Liver (tissue), 8 donors: ENCODE measurements at regions not wholly inside any gene's neighbourhood (a gene's known extent, or its start where the extent isn't known, plus 50 kb on each side); places are given as distances from the start of the nearest gene placed in this dataset.

Source experiments
- DNase-seq: peaks from one replicate; pipeline ENCODE4 v3.0.0-alpha.2; 2017; ENCODE audit warnings: low spot score
- H3K27ac ChIP-seq, 2 donors: one replicate each; pipeline ENCODE4 v1.7.0; 2013; ENCODE audit warnings: inconsistent platforms in 2 of 2, low read length in 2 of 2, control low read depth in 1 of 2, low read depth in 1 of 2, mild to moderate bottlenecking in 1 of 2
- H3K27me3 ChIP-seq, 4 donors: one replicate each; pipeline versions ENCODE4 v1.6.1 to v1.7.0; 2013; ENCODE audit warnings: low read length in 3 of 4, inconsistent platforms in 1 of 4, mild to moderate bottlenecking in 1 of 4, moderate library complexity in 1 of 4; ENCODE audit not compliant: control insufficient read depth in 4 of 4, insufficient read depth in 4 of 4
- H3K36me3 ChIP-seq, 4 donors: one replicate each; pipeline versions ENCODE4 v1.6.1 to v1.7.0; 2013; ENCODE audit warnings: low read length in 3 of 4, mild to moderate bottlenecking in 3 of 4, low read depth in 1 of 4, moderate library complexity in 1 of 4; ENCODE audit not compliant: control insufficient read depth in 4 of 4, insufficient read depth in 3 of 4
- H3K4me1 ChIP-seq, 4 donors: one replicate each; pipeline versions ENCODE4 v1.6.1 to v1.7.0; 2013; ENCODE audit warnings: low read length in 3 of 4, mild to moderate bottlenecking in 3 of 4, moderate library complexity in 1 of 4; ENCODE audit not compliant: control insufficient read depth in 4 of 4, insufficient read depth in 4 of 4
- H3K4me3 ChIP-seq, 3 donors: one replicate each; pipeline versions ENCODE4 v1.6.1 to v1.7.0; 2013; ENCODE audit warnings: low read length in 3 of 3, control low read depth in 1 of 3, low read depth in 1 of 3, mild to moderate bottlenecking in 1 of 3
- H3K9ac ChIP-seq, 2 donors: one replicate each; pipeline ENCODE4 v1.7.0; 2013; ENCODE audit warnings: low read length in 2 of 2, mild to moderate bottlenecking in 2 of 2, moderate library complexity in 2 of 2, control low read depth in 1 of 2, low read depth in 1 of 2
- H3K9me3 ChIP-seq, 4 donors: one replicate each; pipeline versions ENCODE4 v1.6.1 to v1.7.0; 2013; ENCODE audit warnings: low read length in 3 of 4; ENCODE audit not compliant: control insufficient read depth in 4 of 4
- EGR1 ChIP-seq, 2 donors: IDR thresholded peaks; 2 replicates each; pipeline ENCODE4 v1.6.1; 2016 to 2018; ENCODE audit warnings: antibody characterized with exemption in 2 of 2, low read depth in 2 of 2
- FOXA1 ChIP-seq: IDR thresholded peaks from 2 replicates; pipeline ENCODE4 v1.6.1; 2016; ENCODE audit warnings: antibody characterized with exemption
- GABPA ChIP-seq, 2 donors: IDR thresholded peaks in 1 of 2; conservative IDR thresholded peaks in 1 of 2; 2 replicates each; pipeline ENCODE4 v1.6.1; 2016; ENCODE audit warnings: antibody characterized with exemption in 2 of 2, mild to moderate bottlenecking in 1 of 2, moderate library complexity in 1 of 2
- HNF4A ChIP-seq, 2 donors: conservative IDR thresholded peaks; 2 replicates each; pipeline ENCODE4 v1.6.1; 2016; ENCODE audit warnings: antibody characterized with exemption in 2 of 2, mild to moderate bottlenecking in 2 of 2
- HNF4G ChIP-seq: IDR thresholded peaks from 2 replicates; pipeline ENCODE4 v1.6.1; 2016; ENCODE audit warnings: antibody characterized with exemption
- JUND ChIP-seq, 2 donors: IDR thresholded peaks; 2 replicates each; pipeline ENCODE4 v1.6.1; 2016; ENCODE audit warnings: antibody characterized with exemption in 2 of 2
- RAD21 ChIP-seq, 2 donors: IDR thresholded peaks; 2 replicates each; pipeline ENCODE4 v1.6.1; 2016; ENCODE audit warnings: antibody characterized with exemption in 2 of 2, mild to moderate bottlenecking in 2 of 2
- RXRA ChIP-seq, 2 donors: IDR thresholded peaks; 2 replicates each; pipeline ENCODE4 v1.6.1; 2017 to 2018; ENCODE audit warnings: antibody characterized with exemption in 2 of 2, mild to moderate bottlenecking in 1 of 2
- SP1 ChIP-seq: IDR thresholded peaks from 2 replicates; pipeline ENCODE4 v1.6.1; 2018; ENCODE audit warnings: antibody characterized with exemption, mild to moderate bottlenecking
- TAF1 ChIP-seq: conservative IDR thresholded peaks from 2 replicates; pipeline ENCODE4 v1.6.1; 2016; ENCODE audit warnings: antibody characterized with exemption, mild to moderate bottlenecking
- YY1 ChIP-seq: IDR thresholded peaks from 2 replicates; pipeline ENCODE4 v1.6.1; 2016; ENCODE audit warnings: antibody characterized with exemption, mild to moderate bottlenecking
- WGBS: extraction: QIAGEN DNeasy Blood & Tissue Kit; methylation state at CpG from one replicate; pipeline ENCODE4 v1.1.7; 2013; 5-methylcytosine and 5-hydroxymethylcytosine counted together
- TF ChIP-seq, protein P1 (sequence below): IDR thresholded peaks from 2 replicates; pipeline ENCODE4 v1.6.1; 2016; ENCODE audit warnings: antibody characterized with exemption
- TF ChIP-seq, protein P2 (sequence below): IDR thresholded peaks from 2 replicates; pipeline ENCODE4 v1.6.1; 2016; ENCODE audit warnings: antibody characterized with exemption, mild to moderate bottlenecking
- TF ChIP-seq, protein P3 (sequence below): IDR thresholded peaks from 2 replicates; pipeline ENCODE4 v1.6.1; 2016; ENCODE audit warnings: antibody characterized with exemption
- TF ChIP-seq, protein P4 (sequence below): fragments of 150-350 bp; IDR thresholded peaks from 2 replicates; pipeline ENCODE4 v1.5.1; 2017; ENCODE audit warnings: improper control_type of control experiment, low read depth, low read length; ENCODE audit not compliant: missing input control
- donor health status: healthy.
- donor health status: healthy.
- donor health status: healthy.
- donor health status: healthy.
- donor health status: healthy.

DNA sequence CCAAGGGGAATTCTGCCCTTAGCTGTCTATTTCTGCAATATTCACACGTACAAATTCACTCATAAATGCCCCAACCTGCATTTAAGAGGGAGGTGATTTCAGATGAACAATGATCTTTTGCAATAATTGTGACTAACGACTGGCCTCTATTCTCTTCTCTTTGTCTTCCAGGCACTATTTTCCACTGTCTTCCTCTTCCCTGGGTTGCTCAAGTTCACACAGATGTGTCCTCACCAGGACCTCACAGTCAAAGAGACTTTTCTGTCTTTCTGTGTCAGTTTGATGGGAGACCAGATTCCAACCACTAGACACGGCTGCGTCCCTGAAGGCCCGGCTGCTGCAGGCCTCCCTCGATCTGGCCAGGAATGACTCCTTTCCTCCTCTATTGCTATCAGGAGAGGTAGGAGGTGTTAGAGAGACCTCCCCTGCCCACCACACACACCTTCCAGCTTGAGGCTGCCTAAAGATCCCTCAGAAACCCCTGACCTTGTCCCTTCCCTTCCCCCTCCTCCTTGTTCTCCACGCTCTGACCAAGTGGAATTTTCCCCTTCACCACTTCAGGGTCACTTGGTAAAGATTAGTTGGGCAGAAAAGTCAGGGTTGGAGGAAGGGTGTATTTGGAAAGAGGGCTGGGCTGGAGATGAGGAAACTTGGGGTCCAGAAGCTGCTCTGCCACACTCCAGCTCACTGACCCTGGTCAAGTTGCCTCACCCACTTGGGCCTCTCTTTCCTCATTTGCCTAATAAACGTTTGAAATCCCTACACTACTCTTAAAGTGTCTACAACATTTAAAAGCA, 109.2 kb upstream of the COPS8 start:
- H3K36me3 ChIP-seq: no peaks in the 10 kb centered on the region
- no peak for TF ChIP-seq JUND (IDR thresholded peaks at IDR 0.05)
- TF ChIP-seq, protein P1, sequence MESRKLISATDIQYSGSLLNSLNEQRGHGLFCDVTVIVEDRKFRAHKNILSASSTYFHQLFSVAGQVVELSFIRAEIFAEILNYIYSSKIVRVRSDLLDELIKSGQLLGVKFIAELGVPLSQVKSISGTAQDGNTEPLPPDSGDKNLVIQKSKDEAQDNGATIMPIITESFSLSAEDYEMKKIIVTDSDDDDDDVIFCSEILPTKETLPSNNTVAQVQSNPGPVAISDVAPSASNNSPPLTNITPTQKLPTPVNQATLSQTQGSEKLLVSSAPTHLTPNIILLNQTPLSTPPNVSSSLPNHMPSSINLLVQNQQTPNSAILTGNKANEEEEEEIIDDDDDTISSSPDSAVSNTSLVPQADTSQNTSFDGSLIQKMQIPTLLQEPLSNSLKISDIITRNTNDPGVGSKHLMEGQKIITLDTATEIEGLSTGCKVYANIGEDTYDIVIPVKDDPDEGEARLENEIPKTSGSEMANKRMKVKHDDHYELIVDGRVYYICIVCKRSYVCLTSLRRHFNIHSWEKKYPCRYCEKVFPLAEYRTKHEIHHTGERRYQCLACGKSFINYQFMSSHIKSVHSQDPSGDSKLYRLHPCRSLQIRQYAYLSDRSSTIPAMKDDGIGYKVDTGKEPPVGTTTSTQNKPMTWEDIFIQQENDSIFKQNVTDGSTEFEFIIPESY: no peak
- TF ChIP-seq TAF1: no peak
- no peak for TF ChIP-seq HNF4G
- no peak for TF ChIP-seq EGR1 (IDR thresholded peaks at IDR 0.05; ENCODE audit: low read depth in 2 of 2)
- no peak for TF ChIP-seq RAD21 (IDR thresholded peaks at IDR 0.05)
- TF ChIP-seq, protein P2, sequence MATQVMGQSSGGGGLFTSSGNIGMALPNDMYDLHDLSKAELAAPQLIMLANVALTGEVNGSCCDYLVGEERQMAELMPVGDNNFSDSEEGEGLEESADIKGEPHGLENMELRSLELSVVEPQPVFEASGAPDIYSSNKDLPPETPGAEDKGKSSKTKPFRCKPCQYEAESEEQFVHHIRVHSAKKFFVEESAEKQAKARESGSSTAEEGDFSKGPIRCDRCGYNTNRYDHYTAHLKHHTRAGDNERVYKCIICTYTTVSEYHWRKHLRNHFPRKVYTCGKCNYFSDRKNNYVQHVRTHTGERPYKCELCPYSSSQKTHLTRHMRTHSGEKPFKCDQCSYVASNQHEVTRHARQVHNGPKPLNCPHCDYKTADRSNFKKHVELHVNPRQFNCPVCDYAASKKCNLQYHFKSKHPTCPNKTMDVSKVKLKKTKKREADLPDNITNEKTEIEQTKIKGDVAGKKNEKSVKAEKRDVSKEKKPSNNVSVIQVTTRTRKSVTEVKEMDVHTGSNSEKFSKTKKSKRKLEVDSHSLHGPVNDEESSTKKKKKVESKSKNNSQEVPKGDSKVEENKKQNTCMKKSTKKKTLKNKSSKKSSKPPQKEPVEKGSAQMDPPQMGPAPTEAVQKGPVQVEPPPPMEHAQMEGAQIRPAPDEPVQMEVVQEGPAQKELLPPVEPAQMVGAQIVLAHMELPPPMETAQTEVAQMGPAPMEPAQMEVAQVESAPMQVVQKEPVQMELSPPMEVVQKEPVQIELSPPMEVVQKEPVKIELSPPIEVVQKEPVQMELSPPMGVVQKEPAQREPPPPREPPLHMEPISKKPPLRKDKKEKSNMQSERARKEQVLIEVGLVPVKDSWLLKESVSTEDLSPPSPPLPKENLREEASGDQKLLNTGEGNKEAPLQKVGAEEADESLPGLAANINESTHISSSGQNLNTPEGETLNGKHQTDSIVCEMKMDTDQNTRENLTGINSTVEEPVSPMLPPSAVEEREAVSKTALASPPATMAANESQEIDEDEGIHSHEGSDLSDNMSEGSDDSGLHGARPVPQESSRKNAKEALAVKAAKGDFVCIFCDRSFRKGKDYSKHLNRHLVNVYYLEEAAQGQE: no peak
- TF ChIP-seq HNF4A (conservative IDR thresholded peaks at IDR 0.05): no peak
- TF ChIP-seq, protein P3, sequence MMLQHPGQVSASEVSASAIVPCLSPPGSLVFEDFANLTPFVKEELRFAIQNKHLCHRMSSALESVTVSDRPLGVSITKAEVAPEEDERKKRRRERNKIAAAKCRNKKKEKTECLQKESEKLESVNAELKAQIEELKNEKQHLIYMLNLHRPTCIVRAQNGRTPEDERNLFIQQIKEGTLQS: no peak
- TF ChIP-seq, protein P4, sequence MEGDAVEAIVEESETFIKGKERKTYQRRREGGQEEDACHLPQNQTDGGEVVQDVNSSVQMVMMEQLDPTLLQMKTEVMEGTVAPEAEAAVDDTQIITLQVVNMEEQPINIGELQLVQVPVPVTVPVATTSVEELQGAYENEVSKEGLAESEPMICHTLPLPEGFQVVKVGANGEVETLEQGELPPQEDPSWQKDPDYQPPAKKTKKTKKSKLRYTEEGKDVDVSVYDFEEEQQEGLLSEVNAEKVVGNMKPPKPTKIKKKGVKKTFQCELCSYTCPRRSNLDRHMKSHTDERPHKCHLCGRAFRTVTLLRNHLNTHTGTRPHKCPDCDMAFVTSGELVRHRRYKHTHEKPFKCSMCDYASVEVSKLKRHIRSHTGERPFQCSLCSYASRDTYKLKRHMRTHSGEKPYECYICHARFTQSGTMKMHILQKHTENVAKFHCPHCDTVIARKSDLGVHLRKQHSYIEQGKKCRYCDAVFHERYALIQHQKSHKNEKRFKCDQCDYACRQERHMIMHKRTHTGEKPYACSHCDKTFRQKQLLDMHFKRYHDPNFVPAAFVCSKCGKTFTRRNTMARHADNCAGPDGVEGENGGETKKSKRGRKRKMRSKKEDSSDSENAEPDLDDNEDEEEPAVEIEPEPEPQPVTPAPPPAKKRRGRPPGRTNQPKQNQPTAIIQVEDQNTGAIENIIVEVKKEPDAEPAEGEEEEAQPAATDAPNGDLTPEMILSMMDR: no peak
- no peak for TF ChIP-seq GABPA (IDR thresholded peaks at IDR 0.05 in 1 of 2, conservative IDR thresholded peaks at IDR 0.05 in 1 of 2)
- TF ChIP-seq SP1: no peak
- TF ChIP-seq RXRA (IDR thresholded peaks at IDR 0.05): no peak
- no peak for TF ChIP-seq FOXA1
- TF ChIP-seq YY1: no peak
- no peak overlapping the region for H3K27ac ChIP-seq
- no peak overlapping the region for H3K4me3 ChIP-seq
- no peaks in the 10 kb centered on the region for H3K9me3 ChIP-seq
- DNase-seq: no peak
- WGBS: 81% methylated on average over 8 of the region's 8 CpGs
- no peak overlapping the region for H3K9ac ChIP-seq
- no peaks in the 10 kb centered on the region for H3K27me3 ChIP-seq
- H3K4me1 ChIP-seq: no peaks in the 10 kb centered on the region
